ENCODE measurements at regions not wholly inside any gene's neighbourhood (a gene's known extent, or its start where the extent isn't known, plus 50 kb on each side); places are given as distances from the start of the nearest gene placed in this dataset.

DNA sequence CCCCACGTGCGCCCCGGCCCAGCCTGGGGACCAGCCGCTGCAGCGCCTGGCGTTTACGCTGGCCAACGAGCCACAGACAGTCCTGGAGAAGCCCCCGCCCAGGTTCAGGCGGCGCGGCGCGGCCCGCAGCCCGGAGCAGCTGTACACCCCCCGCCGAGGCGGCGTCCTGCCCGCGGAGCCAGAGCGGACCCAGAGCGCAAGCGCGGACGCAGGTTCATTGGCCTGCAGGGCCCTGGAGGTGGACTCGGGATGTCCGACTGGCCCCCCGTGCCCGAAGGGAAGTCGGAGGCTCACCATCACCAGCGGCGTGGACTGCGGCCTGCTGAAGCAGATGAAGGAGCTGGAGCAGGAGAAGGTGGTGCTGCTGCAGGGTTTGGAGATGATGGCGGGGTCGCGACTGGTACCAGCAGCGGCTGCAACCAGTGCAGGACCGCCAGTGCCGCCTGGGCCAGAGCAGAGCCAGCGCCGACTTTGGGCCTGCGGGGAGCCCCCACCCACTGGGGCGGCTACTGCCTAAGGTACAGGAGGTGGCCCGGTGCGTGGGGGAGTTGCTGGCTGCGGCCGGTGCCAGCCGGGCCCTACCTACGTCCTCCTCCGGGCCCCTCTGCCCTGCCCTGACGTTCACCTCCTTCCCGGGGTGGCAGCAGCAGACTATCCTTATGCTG is 72.0 kb upstream of the KCTD7 start:
- peaks cover 8% of the 10 kb centered on the region for H3K36me3 Mint-ChIP-seq (ENCODE audit: low read depth, unreplicated experiment)
- no peak for FAIRE-seq

DNA sequence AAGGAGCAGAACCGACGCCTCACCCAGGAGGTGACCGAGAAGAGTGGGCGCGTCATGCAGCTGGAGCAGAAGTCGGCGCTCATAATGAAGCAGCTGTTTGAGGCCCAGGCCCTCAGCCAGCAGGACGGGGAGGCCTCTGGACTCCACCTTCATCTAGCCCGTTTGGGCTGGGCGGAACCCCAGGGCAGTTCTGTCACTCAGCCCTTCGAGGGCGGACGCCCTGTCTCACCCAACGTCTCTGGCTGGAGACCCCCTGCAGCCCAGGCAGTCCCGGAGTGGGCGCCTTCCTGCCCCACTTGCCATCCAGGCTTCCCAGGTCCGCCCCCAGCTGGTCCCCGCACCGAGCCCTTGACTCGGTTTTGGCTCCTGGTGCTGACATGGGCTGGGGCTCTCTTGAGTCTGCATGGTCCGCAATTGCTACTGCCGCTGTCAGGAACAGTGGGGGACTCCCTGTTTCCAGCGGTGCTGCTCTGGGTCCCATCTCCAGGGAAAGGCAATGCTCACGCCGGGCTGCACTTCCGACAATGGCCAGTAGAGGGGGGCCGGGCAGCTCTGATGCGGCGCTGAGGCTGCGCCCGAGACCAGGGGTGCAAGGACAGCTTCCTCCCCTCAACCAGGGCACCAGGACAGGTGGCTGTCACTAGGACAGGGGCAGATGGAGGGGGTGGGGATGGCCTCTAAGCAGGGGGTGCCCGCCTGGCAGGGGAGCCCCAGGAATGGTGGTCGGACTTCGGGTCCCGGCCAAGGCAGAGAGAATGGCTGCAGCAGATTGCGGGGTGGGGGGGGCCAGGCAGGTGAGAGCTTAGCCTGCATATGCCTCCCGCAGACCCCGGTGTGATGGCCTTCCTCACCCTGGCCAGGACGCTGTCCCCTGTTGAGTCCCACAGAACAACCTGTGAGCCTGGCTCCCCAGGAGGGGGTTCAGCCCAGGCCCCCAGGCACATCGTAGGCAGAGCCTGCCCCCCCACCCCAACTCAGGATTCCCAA is 71.2 kb upstream of the KCTD7 start:
- Mint-ChIP-seq H3K36me3 (ENCODE audit: low read depth, unreplicated experiment) (peaks cover 8% of the 10 kb centered on the region), H3K27ac (ENCODE audit: unreplicated experiment) (no peak overlapping the region), H3K4me3 (ENCODE audit: unreplicated experiment) (no peak overlapping the region), H3K4me1 (ENCODE audit: low read depth, unreplicated experiment) (peaks cover 9% of the 10 kb centered on the region), H3K27me3 (ENCODE audit: low read depth, unreplicated experiment) (no peaks in the 10 kb centered on the region), H3K9me3 (ENCODE audit: unreplicated experiment) (no peaks in the 10 kb centered on the region)
- peaks cover 15% of the 10 kb centered on the region for H3K36me3 ChIP-seq (ENCODE audit: insufficient read depth, low read length)
- H3K27ac ChIP-seq (ENCODE audit: low read depth, low read length), result no peak overlapping the region
- H3K4me3 ChIP-seq (ENCODE audit: insufficient read depth, low read depth, low read length), result no peak overlapping the region
- TF ChIP-seq, protein P1, sequence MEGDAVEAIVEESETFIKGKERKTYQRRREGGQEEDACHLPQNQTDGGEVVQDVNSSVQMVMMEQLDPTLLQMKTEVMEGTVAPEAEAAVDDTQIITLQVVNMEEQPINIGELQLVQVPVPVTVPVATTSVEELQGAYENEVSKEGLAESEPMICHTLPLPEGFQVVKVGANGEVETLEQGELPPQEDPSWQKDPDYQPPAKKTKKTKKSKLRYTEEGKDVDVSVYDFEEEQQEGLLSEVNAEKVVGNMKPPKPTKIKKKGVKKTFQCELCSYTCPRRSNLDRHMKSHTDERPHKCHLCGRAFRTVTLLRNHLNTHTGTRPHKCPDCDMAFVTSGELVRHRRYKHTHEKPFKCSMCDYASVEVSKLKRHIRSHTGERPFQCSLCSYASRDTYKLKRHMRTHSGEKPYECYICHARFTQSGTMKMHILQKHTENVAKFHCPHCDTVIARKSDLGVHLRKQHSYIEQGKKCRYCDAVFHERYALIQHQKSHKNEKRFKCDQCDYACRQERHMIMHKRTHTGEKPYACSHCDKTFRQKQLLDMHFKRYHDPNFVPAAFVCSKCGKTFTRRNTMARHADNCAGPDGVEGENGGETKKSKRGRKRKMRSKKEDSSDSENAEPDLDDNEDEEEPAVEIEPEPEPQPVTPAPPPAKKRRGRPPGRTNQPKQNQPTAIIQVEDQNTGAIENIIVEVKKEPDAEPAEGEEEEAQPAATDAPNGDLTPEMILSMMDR (IDR thresholded peaks at IDR 0.05; ENCODE audit: insufficient read depth, low read depth, low read length), result peak; percentile 74
- TF ChIP-seq EZH2 (IDR thresholded peaks at IDR 0.05; ENCODE audit: insufficient read depth, low read length), result no peak
- FAIRE-seq (no peak), DNase-seq (ENCODE audit: low read depth) (no peak)
- H3K4me2 ChIP-seq (ENCODE audit: low read length), result no peak overlapping the region
- no peak overlapping the region for H3K9ac ChIP-seq (ENCODE audit: low read length)
- H2AFZ ChIP-seq (ENCODE audit: low read depth, low read length), result no peak overlapping the region
- H3K4me1 ChIP-seq (ENCODE audit: insufficient read depth, low read length), result peaks cover 2% of the 10 kb centered on the region
- peaks cover 41% of the 10 kb centered on the region for H4K20me1 ChIP-seq (ENCODE audit: insufficient read depth, low read length)
- peaks cover 48% of the 10 kb centered on the region for H3K79me2 ChIP-seq (ENCODE audit: insufficient read depth, low read length)
- no peaks in the 10 kb centered on the region for H3K27me3 ChIP-seq (ENCODE audit: insufficient read depth, low read length)
- H3K9me3 ChIP-seq (ENCODE audit: insufficient read depth, low read depth, low read length), result no peaks in the 10 kb centered on the region

More for the DNA sequence above, 72.0 kb upstream of the KCTD7 start:
- Histone ChIP-seq H3K79me2 (ENCODE audit: insufficient read depth, low read length) (peaks cover 43% of the 10 kb centered on the region), H3K36me3 (ENCODE audit: insufficient read depth, low read length) (peaks cover 15% of the 10 kb centered on the region), H3K4me1 (ENCODE audit: insufficient read depth, low read length) (peaks cover 2% of the 10 kb centered on the region), H3K9me3 (ENCODE audit: insufficient read depth, low read depth, low read length) (no peaks in the 10 kb centered on the region), H4K20me1 (ENCODE audit: insufficient read depth, low read length) (peaks cover 37% of the 10 kb centered on the region), H2AFZ (ENCODE audit: low read depth, low read length) (no peak overlapping the region), H3K4me2 (ENCODE audit: low read length) (no peak overlapping the region), H3K27ac (ENCODE audit: low read depth, low read length) (no peak overlapping the region), H3K4me3 (ENCODE audit: insufficient read depth, low read depth, low read length) (no peak overlapping the region), H3K27me3 (ENCODE audit: insufficient read depth, low read length) (no peaks in the 10 kb centered on the region), H3K9ac (ENCODE audit: low read length) (no peak overlapping the region)
- no peak overlapping the region for H3K27ac Mint-ChIP-seq (ENCODE audit: unreplicated experiment)
- no peak overlapping the region for H3K4me3 Mint-ChIP-seq (ENCODE audit: unreplicated experiment)
- H3K4me1 Mint-ChIP-seq (ENCODE audit: low read depth, unreplicated experiment), result peaks cover 13% of the 10 kb centered on the region
- no peak for TF ChIP-seq EZH2 (IDR thresholded peaks at IDR 0.05; ENCODE audit: insufficient read depth, low read length)
- TF ChIP-seq, protein P1 (IDR thresholded peaks at IDR 0.05; ENCODE audit: insufficient read depth, low read depth, low read length), result no peak
- no peak for DNase-seq (ENCODE audit: low read depth)
- no peaks in the 10 kb centered on the region for H3K27me3 Mint-ChIP-seq (ENCODE audit: low read depth, unreplicated experiment)
- H3K9me3 Mint-ChIP-seq (ENCODE audit: unreplicated experiment), result no peaks in the 10 kb centered on the region
